ENCODE measurements at regions not wholly inside any gene's neighbourhood (a gene's known extent, or its start where the extent isn't known, plus 50 kb on each side); places are given as distances from the start of the nearest gene placed in this dataset.
"Not testable (repeated sequence)": the region's sequence is repeated elsewhere in the genome, so short reads cannot be mapped to it uniquely, and the experiment has no call there.

DNA sequence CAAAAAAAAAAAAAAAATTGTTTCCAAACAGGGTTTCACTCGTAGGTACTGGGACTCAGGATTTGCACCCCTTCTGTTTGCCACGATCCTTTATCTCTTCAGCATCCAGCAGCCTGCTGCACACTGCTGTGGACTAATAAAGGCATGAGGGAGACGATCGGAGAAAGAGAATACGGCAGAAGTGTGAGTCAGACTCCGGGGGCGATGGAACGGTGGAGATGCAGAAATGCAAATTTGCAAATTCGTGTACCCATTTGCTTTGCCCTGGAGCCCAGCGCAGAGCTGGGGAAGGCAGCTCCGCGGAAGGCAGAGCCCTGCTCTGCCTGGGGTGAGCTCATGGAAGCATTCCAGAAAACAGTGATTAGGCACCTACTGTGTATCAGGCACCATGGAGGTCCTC, 270.3 kb downstream of the ASMT start:
- Histone ChIP-seq H3K36me3 (no peaks in the 10 kb centered on the region), H3K9me3 (no peaks in the 10 kb centered on the region), H3K27me3 (ENCODE audit: low read depth) (no peaks in the 10 kb centered on the region), H3K4me3 (no peak overlapping the region), H3K4me1 (no peaks in the 10 kb centered on the region), H3K27ac (no peak overlapping the region)
- TF ChIP-seq, protein P1, sequence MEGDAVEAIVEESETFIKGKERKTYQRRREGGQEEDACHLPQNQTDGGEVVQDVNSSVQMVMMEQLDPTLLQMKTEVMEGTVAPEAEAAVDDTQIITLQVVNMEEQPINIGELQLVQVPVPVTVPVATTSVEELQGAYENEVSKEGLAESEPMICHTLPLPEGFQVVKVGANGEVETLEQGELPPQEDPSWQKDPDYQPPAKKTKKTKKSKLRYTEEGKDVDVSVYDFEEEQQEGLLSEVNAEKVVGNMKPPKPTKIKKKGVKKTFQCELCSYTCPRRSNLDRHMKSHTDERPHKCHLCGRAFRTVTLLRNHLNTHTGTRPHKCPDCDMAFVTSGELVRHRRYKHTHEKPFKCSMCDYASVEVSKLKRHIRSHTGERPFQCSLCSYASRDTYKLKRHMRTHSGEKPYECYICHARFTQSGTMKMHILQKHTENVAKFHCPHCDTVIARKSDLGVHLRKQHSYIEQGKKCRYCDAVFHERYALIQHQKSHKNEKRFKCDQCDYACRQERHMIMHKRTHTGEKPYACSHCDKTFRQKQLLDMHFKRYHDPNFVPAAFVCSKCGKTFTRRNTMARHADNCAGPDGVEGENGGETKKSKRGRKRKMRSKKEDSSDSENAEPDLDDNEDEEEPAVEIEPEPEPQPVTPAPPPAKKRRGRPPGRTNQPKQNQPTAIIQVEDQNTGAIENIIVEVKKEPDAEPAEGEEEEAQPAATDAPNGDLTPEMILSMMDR (IDR thresholded peaks at IDR 0.05): no peak
- ATAC-seq (no peak), DNase-seq (no peak)
- intact Hi-C loops (cut with DNase I): no loop called here

DNA sequence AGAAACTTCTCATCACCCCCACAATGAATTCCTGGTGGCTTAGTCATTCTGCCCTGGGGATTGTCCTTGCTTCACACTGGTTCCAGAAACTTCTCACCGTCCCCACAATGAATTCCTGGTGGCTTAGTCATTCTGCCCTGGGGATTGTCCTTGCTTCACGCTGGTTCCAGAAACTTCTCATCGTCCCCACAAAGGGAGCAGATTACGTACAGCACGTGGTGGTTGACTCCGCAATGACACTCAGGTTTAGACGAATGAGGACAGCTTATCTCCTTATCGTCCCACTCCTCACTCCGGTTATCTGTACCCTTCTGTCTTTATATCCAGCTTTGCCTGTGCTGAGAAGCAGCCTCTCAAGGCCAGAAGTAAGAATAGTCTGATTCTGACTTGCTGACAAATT, 273.4 kb downstream of the ASMT start:
- H3K27me3 ChIP-seq (ENCODE audit: low read depth); H3K4me1 ChIP-seq; H3K9me3 ChIP-seq; H3K27ac ChIP-seq; ATAC-seq; intact Hi-C loops (cut with DNase I); H3K36me3 ChIP-seq; H3K4me3 ChIP-seq; DNase-seq: not testable (repeated sequence)

DNA sequence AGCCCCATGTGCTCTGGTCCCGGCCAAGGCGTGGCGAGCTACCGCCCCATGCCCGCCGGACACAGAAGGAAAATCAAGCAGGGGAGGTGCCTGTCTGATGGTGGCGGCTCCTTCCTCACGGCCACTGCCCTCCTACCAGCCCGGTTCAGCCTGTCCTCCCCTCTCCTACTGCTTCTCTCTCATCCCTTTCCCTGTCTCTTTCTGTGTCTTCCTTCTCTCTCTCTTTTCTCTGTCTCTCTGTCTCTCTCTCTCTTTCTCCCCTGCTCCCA, 279.1 kb downstream of the ASMT start:
- H3K4me1 ChIP-seq: no peaks in the 10 kb centered on the region
- DNase-seq (no peak), ATAC-seq (no peak)
- H3K9me3 ChIP-seq: no peaks in the 10 kb centered on the region
- no peak overlapping the region for H3K4me3 ChIP-seq
- no peaks in the 10 kb centered on the region for H3K36me3 ChIP-seq
- TF ChIP-seq, protein P1 (IDR thresholded peaks at IDR 0.05): no peak
- H3K27ac ChIP-seq: no peak overlapping the region
- intact Hi-C loops (cut with DNase I): no loop called here
- no peaks in the 10 kb centered on the region for H3K27me3 ChIP-seq (ENCODE audit: low read depth)

DNA sequence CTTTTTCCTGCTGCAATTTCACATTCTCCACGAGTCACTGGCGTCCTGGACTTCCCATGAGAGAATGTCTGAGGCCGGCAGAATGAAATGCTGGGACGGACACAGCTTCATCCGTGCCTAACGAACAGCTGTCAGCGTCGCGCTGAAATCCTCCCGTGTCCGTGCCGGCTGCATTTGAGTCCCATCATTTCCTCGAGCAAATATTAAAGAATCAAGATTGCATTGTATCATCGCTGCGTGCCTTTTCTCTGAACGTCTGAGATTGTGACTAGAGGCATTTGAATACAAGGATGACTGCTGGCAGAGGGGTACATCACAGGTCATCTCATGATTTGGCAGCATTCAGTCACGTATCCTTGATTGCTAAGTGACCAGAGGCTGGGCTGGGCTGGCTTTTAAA, 279.9 kb downstream of the ASMT start:
- intact Hi-C loops (cut with DNase I): no loop called here
- H3K27me3 ChIP-seq (ENCODE audit: low read depth): no peaks in the 10 kb centered on the region
- DNase-seq (no peak), ATAC-seq (no peak)
- no peak overlapping the region for H3K4me3 ChIP-seq
- TF ChIP-seq, protein P1 (IDR thresholded peaks at IDR 0.05): no peak
- H3K36me3 ChIP-seq: no peaks in the 10 kb centered on the region
- H3K9me3 ChIP-seq: no peaks in the 10 kb centered on the region
- H3K4me1 ChIP-seq: no peaks in the 10 kb centered on the region
- H3K27ac ChIP-seq: no peak overlapping the region

DNA sequence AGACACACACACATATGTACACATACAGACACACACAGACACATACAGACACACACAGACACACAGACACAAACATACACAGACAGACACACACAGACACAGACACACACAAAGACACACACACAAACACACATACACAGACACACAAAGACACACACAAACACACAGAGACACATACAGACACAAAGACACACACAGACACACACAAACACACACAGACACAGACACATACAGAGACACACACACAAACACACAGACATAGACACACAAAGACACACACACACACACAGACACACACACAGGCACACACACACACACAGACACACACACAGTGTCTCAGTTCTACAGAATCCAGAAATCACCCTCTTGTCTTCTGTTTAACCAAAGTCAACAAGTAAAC, 280.7 kb downstream of the ASMT start:
- DNase-seq (no peak), ATAC-seq (no peak)
- Histone ChIP-seq H3K4me1 (no peaks in the 10 kb centered on the region), H3K27me3 (ENCODE audit: low read depth) (no peaks in the 10 kb centered on the region), H3K36me3 (no peaks in the 10 kb centered on the region), H3K4me3 (no peak overlapping the region), H3K27ac (no peak overlapping the region), H3K9me3 (no peaks in the 10 kb centered on the region)
- intact Hi-C loops (cut with DNase I): no loop called here
- TF ChIP-seq, protein P1 (IDR thresholded peaks at IDR 0.05): no peak

DNA sequence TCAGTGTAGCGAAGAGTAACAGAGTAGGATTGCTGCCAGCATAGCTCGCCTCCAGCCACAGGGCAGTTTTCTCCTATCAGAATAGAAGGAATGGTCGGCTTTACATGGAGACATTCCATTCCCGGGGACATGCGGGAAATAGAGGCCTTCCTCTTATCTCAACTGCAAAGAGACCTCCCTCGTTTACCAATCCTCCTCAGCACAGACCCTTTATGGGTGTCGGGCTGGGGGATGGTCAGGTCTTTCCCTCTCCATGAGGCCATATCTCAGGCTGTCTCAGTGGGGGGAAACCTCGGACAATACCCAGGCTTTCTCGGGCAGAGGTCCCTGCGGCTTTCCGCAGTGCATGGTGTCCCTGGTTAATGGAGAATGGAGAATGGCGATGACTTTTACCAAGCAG, 285.0 kb downstream of the ASMT start:
- TF ChIP-seq, protein P1 (IDR thresholded peaks at IDR 0.05): no peak
- no peak for ATAC-seq
- Histone ChIP-seq H3K9me3 (no peaks in the 10 kb centered on the region), H3K27me3 (ENCODE audit: low read depth) (no peaks in the 10 kb centered on the region), H3K36me3 (no peaks in the 10 kb centered on the region), H3K27ac (no peak overlapping the region), H3K4me1 (no peaks in the 10 kb centered on the region), H3K4me3 (no peak overlapping the region)
- DNase-seq: no peak
- intact Hi-C loops (cut with DNase I): no loop called here

All from lower lobe of right lung (tissue), 2 donors.